KMS-11 (cell line): ENCODE measurements at regions not wholly inside any gene's neighbourhood (a gene's known extent, or its start where the extent isn't known, plus 50 kb on each side); places are given as distances from the start of the nearest gene placed in this dataset.

Source experiments
- H2AFZ ChIP-seq: fragments of 200-600 bp; sonication (generic); 2 replicates; pipeline ENCODE4 v1.6.1; 2016; ENCODE audit warnings: antibody characterized with exemption, mixed run types, low read depth
- H3K27ac ChIP-seq: fragments of 200-600 bp; sonication (generic); 2 replicates; pipeline ENCODE4 v1.6.1; 2016; ENCODE audit warnings: mild to moderate bottlenecking, mixed run types
- H3K27me3 ChIP-seq: fragments of 200-600 bp; sonication (generic); 2 replicates; pipeline ENCODE4 v1.6.1; 2017; ENCODE audit warnings: mild to moderate bottlenecking, low read depth, mixed run types, moderate library complexity; ENCODE audit not compliant: insufficient read depth
- H3K36me3 ChIP-seq: fragments of 200-600 bp; sonication (generic); 2 replicates; pipeline ENCODE4 v1.6.1; 2017; ENCODE audit warnings: mild to moderate bottlenecking, mixed run types; ENCODE audit not compliant: insufficient read depth
- H3K4me1 ChIP-seq: fragments of 200-600 bp; sonication (generic); 2 replicates; pipeline ENCODE4 v1.6.1; 2016; ENCODE audit warnings: mild to moderate bottlenecking, low read depth, mixed run types; ENCODE audit not compliant: poor library complexity, severe bottlenecking
- H3K4me2 ChIP-seq: fragments of 200-600 bp; sonication (generic); 2 replicates; pipeline ENCODE4 v1.7.0; 2016; ENCODE audit warnings: mild to moderate bottlenecking, mixed run types
- H3K4me3 ChIP-seq: fragments of 200-600 bp; sonication (generic); IDR thresholded peaks from 2 replicates; pipeline ENCODE4 v1.6.1; 2017; ENCODE audit warnings: low read depth, low read length, mixed read lengths; ENCODE audit not compliant: insufficient read depth
- H3K79me2 ChIP-seq: fragments of 200-600 bp; sonication (generic); 2 replicates; pipeline ENCODE4 v1.6.1; 2016; ENCODE audit warnings: low read depth, mixed run types; ENCODE audit not compliant: insufficient read depth
- H3K9ac ChIP-seq: fragments of 200-600 bp; sonication (generic); 2 replicates; pipeline ENCODE4 v1.6.1; 2016; ENCODE audit warnings: mild to moderate bottlenecking, mixed run types
- H4K20me1 ChIP-seq: fragments of 200-600 bp; sonication (generic); 2 replicates; pipeline ENCODE4 v1.6.1; 2016; ENCODE audit warnings: mild to moderate bottlenecking, mixed run types; ENCODE audit not compliant: insufficient read depth
- TF ChIP-seq, protein P1 (sequence below): fragments of 200-600 bp; sonication (generic); conservative IDR thresholded peaks from 2 replicates; pipeline ENCODE4 v1.6.1; 2017; ENCODE audit warnings: low read depth, mild to moderate bottlenecking, antibody characterized with exemption, low read length, moderate library complexity, mixed read lengths

DNA sequence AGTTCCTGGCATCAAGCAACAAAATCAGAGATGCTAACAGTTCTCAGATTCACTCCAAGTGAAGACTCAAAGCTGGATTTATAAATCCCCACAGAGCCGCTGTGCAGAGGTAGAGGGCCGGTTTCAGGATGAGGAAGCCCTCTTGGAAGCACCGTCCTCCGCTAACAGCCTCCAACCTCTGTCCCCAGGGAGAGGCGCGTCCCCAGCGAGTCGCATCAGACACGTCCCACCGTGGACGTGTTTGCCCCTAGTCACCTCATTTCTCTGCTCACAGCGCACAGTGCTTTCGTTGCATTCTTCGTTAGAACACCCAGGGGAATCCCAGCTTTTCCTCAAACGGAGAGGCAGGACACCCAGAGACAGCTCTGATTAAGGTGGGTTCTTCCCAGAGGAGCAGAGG is 642.9 kb downstream of the BRD1 start:
- no peak overlapping the region for H3K4me3 ChIP-seq
- H3K4me2 ChIP-seq, result no peak overlapping the region
- no peak overlapping the region for H3K27ac ChIP-seq
- H3K4me1 ChIP-seq, result no peaks in the 10 kb centered on the region
- no peaks in the 10 kb centered on the region for H3K79me2 ChIP-seq
- H3K36me3 ChIP-seq, result no peaks in the 10 kb centered on the region
- no peaks in the 10 kb centered on the region for H3K27me3 ChIP-seq
- TF ChIP-seq, protein P1, sequence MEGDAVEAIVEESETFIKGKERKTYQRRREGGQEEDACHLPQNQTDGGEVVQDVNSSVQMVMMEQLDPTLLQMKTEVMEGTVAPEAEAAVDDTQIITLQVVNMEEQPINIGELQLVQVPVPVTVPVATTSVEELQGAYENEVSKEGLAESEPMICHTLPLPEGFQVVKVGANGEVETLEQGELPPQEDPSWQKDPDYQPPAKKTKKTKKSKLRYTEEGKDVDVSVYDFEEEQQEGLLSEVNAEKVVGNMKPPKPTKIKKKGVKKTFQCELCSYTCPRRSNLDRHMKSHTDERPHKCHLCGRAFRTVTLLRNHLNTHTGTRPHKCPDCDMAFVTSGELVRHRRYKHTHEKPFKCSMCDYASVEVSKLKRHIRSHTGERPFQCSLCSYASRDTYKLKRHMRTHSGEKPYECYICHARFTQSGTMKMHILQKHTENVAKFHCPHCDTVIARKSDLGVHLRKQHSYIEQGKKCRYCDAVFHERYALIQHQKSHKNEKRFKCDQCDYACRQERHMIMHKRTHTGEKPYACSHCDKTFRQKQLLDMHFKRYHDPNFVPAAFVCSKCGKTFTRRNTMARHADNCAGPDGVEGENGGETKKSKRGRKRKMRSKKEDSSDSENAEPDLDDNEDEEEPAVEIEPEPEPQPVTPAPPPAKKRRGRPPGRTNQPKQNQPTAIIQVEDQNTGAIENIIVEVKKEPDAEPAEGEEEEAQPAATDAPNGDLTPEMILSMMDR, result no peak
- H4K20me1 ChIP-seq, result no peaks in the 10 kb centered on the region
- no peak overlapping the region for H2AFZ ChIP-seq
- H3K9ac ChIP-seq, result no peak overlapping the region

DNA sequence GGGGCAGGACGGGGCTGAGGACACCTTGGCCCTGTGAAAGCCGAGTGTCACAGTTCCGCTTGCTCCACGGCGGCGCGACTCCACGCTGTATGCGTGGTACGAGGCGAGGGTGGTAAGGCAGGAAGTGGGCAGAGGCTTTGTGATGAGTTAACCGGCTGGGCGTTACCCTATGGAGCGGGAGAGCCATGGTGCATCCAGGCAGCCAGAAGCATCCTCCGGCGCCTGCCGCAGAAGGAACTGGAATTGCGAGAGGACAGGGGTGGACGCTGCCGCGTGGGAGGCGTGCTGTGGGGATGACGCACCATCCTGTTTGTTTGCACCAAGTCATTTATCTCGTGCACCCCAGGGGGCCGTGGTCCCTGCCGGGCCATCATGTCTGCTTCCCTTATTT is 643.9 kb downstream of the BRD1 start:
- Histone ChIP-seq H3K27ac (no peak overlapping the region), H3K27me3 (no peaks in the 10 kb centered on the region), H2AFZ (no peak overlapping the region), H4K20me1 (no peaks in the 10 kb centered on the region), H3K4me2 (no peak overlapping the region), H3K36me3 (no peaks in the 10 kb centered on the region), H3K79me2 (no peaks in the 10 kb centered on the region), H3K9ac (no peak overlapping the region), H3K4me1 (no peaks in the 10 kb centered on the region), H3K4me3 (no peak overlapping the region)
- TF ChIP-seq, protein P1, result no peak

DNA sequence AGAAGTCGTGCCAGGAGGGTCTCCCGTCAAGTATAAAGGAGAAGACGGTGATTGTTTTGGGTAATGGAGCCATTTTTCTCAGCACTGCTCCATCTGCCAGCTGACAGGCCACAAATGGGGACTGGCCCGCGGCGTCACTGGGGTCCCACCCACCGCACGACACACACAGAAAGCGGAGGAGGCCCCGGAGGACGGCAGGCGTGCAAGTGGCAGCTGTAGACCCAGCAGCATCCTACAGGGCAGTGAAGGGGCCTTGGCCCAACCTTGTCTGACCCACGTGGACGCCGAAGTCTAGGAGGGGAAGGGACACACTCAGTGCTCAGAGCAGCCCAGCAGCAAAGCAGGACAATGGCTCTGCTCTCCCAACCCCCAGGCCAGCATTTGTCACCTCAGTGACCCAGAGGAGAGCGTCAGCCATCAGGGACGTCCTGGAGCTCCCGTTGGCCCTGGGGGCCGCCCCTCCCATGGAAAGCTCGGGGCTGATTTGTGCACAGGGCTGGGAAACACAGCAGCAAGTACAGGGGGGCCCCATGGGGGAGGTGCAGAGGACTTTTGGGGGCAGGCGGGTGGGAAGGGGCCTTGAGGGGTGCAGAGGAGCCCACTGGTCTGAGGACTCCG is 644.4 kb downstream of the BRD1 start:
- no peak overlapping the region for H3K4me2 ChIP-seq
- H3K4me1 ChIP-seq, result no peaks in the 10 kb centered on the region
- no peaks in the 10 kb centered on the region for H4K20me1 ChIP-seq
- H3K4me3 ChIP-seq, result no peak overlapping the region
- H3K27ac ChIP-seq, result no peak overlapping the region
- TF ChIP-seq, protein P1, result no peak
- H3K27me3 ChIP-seq, result no peaks in the 10 kb centered on the region
- no peaks in the 10 kb centered on the region for H3K79me2 ChIP-seq
- H2AFZ ChIP-seq, result no peak overlapping the region
- no peaks in the 10 kb centered on the region for H3K36me3 ChIP-seq
- no peak overlapping the region for H3K9ac ChIP-seq

DNA sequence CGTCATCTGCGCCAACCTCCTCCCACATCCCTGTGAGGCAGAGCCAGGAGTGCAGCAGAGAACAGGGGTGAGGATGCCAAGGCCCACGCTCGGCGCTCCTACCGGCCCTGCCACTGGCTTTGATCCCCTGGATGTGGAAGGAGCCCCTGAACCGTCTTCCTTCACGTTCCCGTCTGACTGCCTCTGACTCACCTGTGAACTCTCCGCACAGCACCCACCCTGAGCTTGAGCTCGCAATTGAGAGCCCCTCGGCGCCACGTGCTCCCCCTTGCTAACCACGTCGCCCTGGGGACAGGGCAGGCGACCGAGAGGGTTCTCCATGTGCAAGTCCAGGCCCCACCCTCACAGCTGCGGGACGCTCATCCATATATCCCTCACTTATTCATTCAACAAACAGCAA is 645.3 kb downstream of the BRD1 start:
- no peaks in the 10 kb centered on the region for H3K36me3 ChIP-seq
- H3K4me2 ChIP-seq, result no peak overlapping the region
- no peaks in the 10 kb centered on the region for H4K20me1 ChIP-seq
- H3K27me3 ChIP-seq, result no peaks in the 10 kb centered on the region
- H3K27ac ChIP-seq, result no peak overlapping the region
- H2AFZ ChIP-seq, result no peak overlapping the region
- no peaks in the 10 kb centered on the region for H3K79me2 ChIP-seq
- H3K9ac ChIP-seq, result no peak overlapping the region
- H3K4me1 ChIP-seq, result no peaks in the 10 kb centered on the region
- TF ChIP-seq, protein P1, result no peak
- H3K4me3 ChIP-seq, result no peak overlapping the region

DNA sequence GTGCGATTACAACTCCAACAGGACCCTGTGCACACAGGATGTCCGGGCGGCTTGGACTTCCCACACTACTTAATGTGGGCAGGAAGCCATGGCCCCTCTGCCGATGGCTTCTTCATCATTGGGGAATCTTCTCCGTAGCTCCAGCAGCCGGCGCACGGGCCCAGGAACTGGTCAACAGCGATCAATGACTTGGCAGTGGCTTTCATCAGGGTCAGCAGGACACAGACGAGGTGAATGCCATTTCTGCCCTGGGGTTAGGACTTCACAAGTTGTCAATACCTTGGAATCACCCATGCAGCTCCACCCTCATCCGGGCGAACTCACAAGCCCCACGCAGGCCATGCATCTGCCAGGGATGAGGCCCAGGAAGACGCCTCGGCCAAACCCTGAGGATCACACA is 645.7 kb downstream of the BRD1 start:
- Histone ChIP-seq H3K4me2 (no peak overlapping the region), H4K20me1 (no peaks in the 10 kb centered on the region), H3K36me3 (no peaks in the 10 kb centered on the region), H2AFZ (no peak overlapping the region), H3K4me1 (no peaks in the 10 kb centered on the region), H3K4me3 (no peak overlapping the region), H3K27ac (no peak overlapping the region), H3K27me3 (no peaks in the 10 kb centered on the region), H3K79me2 (no peaks in the 10 kb centered on the region), H3K9ac (no peak overlapping the region)
- TF ChIP-seq, protein P1, result no peak
